ENCODE measurements at regions not wholly inside any gene's neighbourhood (a gene's known extent, or its start where the extent isn't known, plus 50 kb on each side); places are given as distances from the start of the nearest gene placed in this dataset.
A peak's percentile ranks its signal among the peaks of the same experiment; 100 is the strongest.

- Histone ChIP-seq H2BK15ac (replicated peaks; ENCODE audit: low read depth) (no peak overlapping the region), H3K79me1 (ENCODE audit: low read length) (no peaks in the 10 kb centered on the region)
These were observed 321.7 kb upstream of the TSHZ3 start for GRCh38 chr19:31670931-31671330.

GRCh38 chr19:31671411-31672035 is 322.3 kb upstream of the TSHZ3 start:
- Histone ChIP-seq H3K4me3 (ENCODE audit: low read length) (no peak overlapping the region), H2BK120ac (ENCODE audit: low read depth, low read length) (no peak overlapping the region), H3K23ac (ENCODE audit: low read length) (no peak overlapping the region), H2BK5ac (ENCODE audit: low read length) (no peak overlapping the region), H3K4ac (ENCODE audit: low read depth, low read length) (no peak overlapping the region), H3K18ac (ENCODE audit: low read length) (no peak overlapping the region), H3K4me2 (ENCODE audit: low read length) (no peak overlapping the region), H3K36me3 (ENCODE audit: control insufficient read depth, insufficient read depth, low read length) (no peaks in the 10 kb centered on the region), H2BK15ac (replicated peaks; ENCODE audit: low read depth) (no peak overlapping the region), H4K8ac (ENCODE audit: low read depth, low read length) (no peak overlapping the region), H3K27me3 (ENCODE audit: insufficient read depth, low read length, poor library complexity) (no peaks in the 10 kb centered on the region), H3K79me2 (ENCODE audit: control insufficient read depth, insufficient read depth, low read length) (no peaks in the 10 kb centered on the region), H3K56ac (ENCODE audit: low read length) (no peak overlapping the region), H3K79me1 (ENCODE audit: low read length) (no peaks in the 10 kb centered on the region), H2AK5ac (ENCODE audit: low read length) (no peak overlapping the region), H3K9ac (ENCODE audit: low read length) (no peak overlapping the region), H3K4me1 (ENCODE audit: control insufficient read depth, low read depth, low read length) (no peaks in the 10 kb centered on the region), H3K27ac (ENCODE audit: low read depth, low read length) (no peak overlapping the region), H4K5ac (ENCODE audit: low read length) (no peak overlapping the region)
- WGBS (ENCODE audit: extremely low coverage, insufficient coverage, low lambda C conversion rate) = no CpG with 5 or more reads among the region's 10 CpGs
- DNase-seq = no peak

More at GRCh38 chr19:31670931-31671330, 321.7 kb upstream of the TSHZ3 start:
- Histone ChIP-seq H2BK5ac (ENCODE audit: low read length) (no peak overlapping the region), H3K4ac (ENCODE audit: low read depth, low read length) (no peak overlapping the region), H3K27ac (ENCODE audit: low read depth, low read length) (no peak overlapping the region), H3K9ac (ENCODE audit: low read length) (no peak overlapping the region), H3K4me3 (ENCODE audit: low read length) (no peak overlapping the region), H4K8ac (ENCODE audit: low read depth, low read length) (no peak overlapping the region), H3K23ac (ENCODE audit: low read length) (no peak overlapping the region), H3K36me3 (ENCODE audit: control insufficient read depth, insufficient read depth, low read length) (no peaks in the 10 kb centered on the region), H2AK5ac (ENCODE audit: low read length) (no peak overlapping the region), H3K18ac (ENCODE audit: low read length) (no peak overlapping the region), H4K5ac (ENCODE audit: low read length) (no peak overlapping the region), H3K56ac (ENCODE audit: low read length) (no peak overlapping the region), H3K4me2 (ENCODE audit: low read length) (no peak overlapping the region), H3K27me3 (ENCODE audit: insufficient read depth, low read length, poor library complexity) (no peaks in the 10 kb centered on the region), H3K79me2 (ENCODE audit: control insufficient read depth, insufficient read depth, low read length) (no peaks in the 10 kb centered on the region), H3K4me1 (ENCODE audit: control insufficient read depth, low read depth, low read length) (no peaks in the 10 kb centered on the region), H2BK120ac (ENCODE audit: low read depth, low read length) (no peak overlapping the region)
- DNase-seq = no peak
- no CpG with 5 or more reads among the region's 10 CpGs for WGBS (ENCODE audit: extremely low coverage, insufficient coverage, low lambda C conversion rate)

- Histone ChIP-seq H3K36me3 (ENCODE audit: control insufficient read depth, insufficient read depth, low read length) (no peaks in the 10 kb centered on the region), H4K8ac (ENCODE audit: low read depth, low read length) (no peak overlapping the region), H3K23ac (ENCODE audit: low read length) (no peak overlapping the region), H2BK15ac (replicated peaks; ENCODE audit: low read depth) (no peak overlapping the region), H3K4me1 (ENCODE audit: control insufficient read depth, low read depth, low read length) (no peaks in the 10 kb centered on the region), H3K79me2 (ENCODE audit: control insufficient read depth, insufficient read depth, low read length) (no peaks in the 10 kb centered on the region), H3K27ac (ENCODE audit: low read depth, low read length) (no peak overlapping the region), H3K56ac (ENCODE audit: low read length) (no peak overlapping the region), H3K4me2 (ENCODE audit: low read length) (no peak overlapping the region), H2BK120ac (ENCODE audit: low read depth, low read length) (no peak overlapping the region), H3K9ac (ENCODE audit: low read length) (no peak overlapping the region), H4K5ac (ENCODE audit: low read length) (no peak overlapping the region), H3K18ac (ENCODE audit: low read length) (no peak overlapping the region), H3K27me3 (ENCODE audit: insufficient read depth, low read length, poor library complexity) (no peaks in the 10 kb centered on the region), H3K79me1 (ENCODE audit: low read length) (no peaks in the 10 kb centered on the region), H2BK5ac (ENCODE audit: low read length) (no peak overlapping the region), H3K4me3 (ENCODE audit: low read length) (no peak overlapping the region), H3K4ac (ENCODE audit: low read depth, low read length) (no peak overlapping the region), H2AK5ac (ENCODE audit: low read length) (no peak overlapping the region)
- no peak for DNase-seq
- no CpG with 5 or more reads among the region's 11 CpGs for WGBS (ENCODE audit: extremely low coverage, insufficient coverage, low lambda C conversion rate)
These were observed 325.4 kb upstream of the TSHZ3 start for GRCh38 chr19:31674503-31675192.

- Histone ChIP-seq H3K79me2 (ENCODE audit: control insufficient read depth, insufficient read depth, low read length) (no peaks in the 10 kb centered on the region), H3K4ac (ENCODE audit: low read depth, low read length) (no peak overlapping the region), H4K8ac (ENCODE audit: low read depth, low read length) (no peak overlapping the region), H2AK5ac (ENCODE audit: low read length) (no peak overlapping the region), H3K4me2 (ENCODE audit: low read length) (no peak overlapping the region), H2BK15ac (replicated peaks; ENCODE audit: low read depth) (no peak overlapping the region), H3K36me3 (ENCODE audit: control insufficient read depth, insufficient read depth, low read length) (no peaks in the 10 kb centered on the region), H3K27me3 (ENCODE audit: insufficient read depth, low read length, poor library complexity) (no peaks in the 10 kb centered on the region), H3K23ac (ENCODE audit: low read length) (no peak overlapping the region), H3K56ac (ENCODE audit: low read length) (no peak overlapping the region), H3K9ac (ENCODE audit: low read length) (no peak overlapping the region), H2BK120ac (ENCODE audit: low read depth, low read length) (no peak overlapping the region), H3K4me1 (ENCODE audit: control insufficient read depth, low read depth, low read length) (no peaks in the 10 kb centered on the region), H2BK5ac (ENCODE audit: low read length) (no peak overlapping the region), H4K5ac (ENCODE audit: low read length) (no peak overlapping the region), H3K18ac (ENCODE audit: low read length) (no peak overlapping the region), H3K79me1 (ENCODE audit: low read length) (no peaks in the 10 kb centered on the region), H3K27ac (ENCODE audit: low read depth, low read length) (no peak overlapping the region), H3K4me3 (ENCODE audit: low read length) (no peak overlapping the region)
- no CpG with 5 or more reads among the region's 10 CpGs for WGBS (ENCODE audit: extremely low coverage, insufficient coverage, low lambda C conversion rate)
- DNase-seq = no peak
These were observed 326.1 kb upstream of the TSHZ3 start for GRCh38 chr19:31675193-31675913.

- H3K4me2 ChIP-seq (ENCODE audit: low read length) = no peak overlapping the region
- no peaks in the 10 kb centered on the region for H3K79me1 ChIP-seq (ENCODE audit: low read length)
- no peak overlapping the region for H3K4me3 ChIP-seq (ENCODE audit: low read length)
- H3K36me3 ChIP-seq (ENCODE audit: control insufficient read depth, insufficient read depth, low read length) = no peaks in the 10 kb centered on the region
- no peak overlapping the region for H4K5ac ChIP-seq (ENCODE audit: low read length)
- no peak overlapping the region for H2BK120ac ChIP-seq (ENCODE audit: low read depth, low read length)
- H2AK5ac ChIP-seq (ENCODE audit: low read length) = no peak overlapping the region
- no peak overlapping the region for H2BK5ac ChIP-seq (ENCODE audit: low read length)
- no peak overlapping the region for H3K56ac ChIP-seq (ENCODE audit: low read length)
- no peak overlapping the region for H3K18ac ChIP-seq (ENCODE audit: low read length)
- peak; percentile 67 for DNase-seq
- H3K4me1 ChIP-seq (ENCODE audit: control insufficient read depth, low read depth, low read length) = no peaks in the 10 kb centered on the region
- H3K4ac ChIP-seq (ENCODE audit: low read depth, low read length) = no peak overlapping the region
- no CpG with 5 or more reads among the region's 3 CpGs for WGBS (ENCODE audit: extremely low coverage, insufficient coverage, low lambda C conversion rate)
- no peak overlapping the region for H3K23ac ChIP-seq (ENCODE audit: low read length)
- no peak overlapping the region for H4K8ac ChIP-seq (ENCODE audit: low read depth, low read length)
- H3K9ac ChIP-seq (ENCODE audit: low read length) = no peak overlapping the region
- H3K27me3 ChIP-seq (ENCODE audit: insufficient read depth, low read length, poor library complexity) = no peaks in the 10 kb centered on the region
- H3K27ac ChIP-seq (ENCODE audit: low read depth, low read length) = no peak overlapping the region
- H2BK15ac ChIP-seq (replicated peaks; ENCODE audit: low read depth) = no peak overlapping the region
- H3K79me2 ChIP-seq (ENCODE audit: control insufficient read depth, insufficient read depth, low read length) = no peaks in the 10 kb centered on the region
These were observed 327.2 kb upstream of the TSHZ3 start for GRCh38 chr19:31676271-31677004.

Data from mesendoderm (in vitro differentiated cells).